Dedifferentiated amniotic fluid mesenchymal stem cell (primary cell): ENCODE measurements at regions not wholly inside any gene's neighbourhood (a gene's known extent, or its start where the extent isn't known, plus 50 kb on each side); places are given as distances from the start of the nearest gene placed in this dataset.
"Not testable (repeated sequence)": the region's sequence is repeated elsewhere in the genome, so short reads cannot be mapped to it uniquely, and the experiment has no call there.

ENCODE experiments used
- DNase-seq: peaks from one replicate; pipeline ENCODE4 v3.0.0-alpha.2; 2016; ENCODE audit errors: extremely low spot score

- no peak for DNase-seq
These were observed 1264.5 kb upstream of the PHF14 start for GRCh38 chr7:9709216-9709615.

- DNase-seq = no peak
These were observed 1262.3 kb upstream of the PHF14 start for GRCh38 chr7:9711259-9711918.

- no peak for DNase-seq
These were observed 1255.5 kb upstream of the PHF14 start for GRCh38 chr7:9718071-9718661.

- no peak for DNase-seq
These were observed 1254.4 kb upstream of the PHF14 start for GRCh38 chr7:9719303-9719702.

- DNase-seq = no peak
These were observed 1254.0 kb upstream of the PHF14 start for GRCh38 chr7:9719721-9720120.

GRCh38 chr7:9725940-9726663, 1247.6 kb upstream of the PHF14 start:
- DNase-seq = not testable (repeated sequence)

GRCh38 chr7:9726811-9727210, 1246.9 kb upstream of the PHF14 start:
- not testable (repeated sequence) for DNase-seq

GRCh38 chr7:9727467-9727869, 1246.2 kb upstream of the PHF14 start:
- DNase-seq = not testable (repeated sequence)

GRCh38 chr7:9728014-9728657, 1245.5 kb upstream of the PHF14 start:
- not testable (repeated sequence) for DNase-seq

GRCh38 chr7:9752033-9752432, 1221.6 kb upstream of the PHF14 start:
- DNase-seq = no peak

- no peak for DNase-seq
These were observed 1212.4 kb upstream of the PHF14 start for GRCh38 chr7:9761224-9761623.

- DNase-seq = no peak
These were observed 1196.8 kb upstream of the PHF14 start for GRCh38 chr7:9776900-9777299.

GRCh38 chr7:9778367-9778766, 1195.3 kb upstream of the PHF14 start:
- DNase-seq = no peak

- DNase-seq = no peak
These were observed 1192.0 kb upstream of the PHF14 start for GRCh38 chr7:9781710-9782109.

GRCh38 chr7:9782275-9782674, 1191.4 kb upstream of the PHF14 start:
- DNase-seq = no peak

- no peak for DNase-seq
These were observed 1188.5 kb upstream of the PHF14 start for GRCh38 chr7:9785211-9785610.

- no peak for DNase-seq
These were observed 1177.4 kb upstream of the PHF14 start for GRCh38 chr7:9796241-9796640.

- no peak for DNase-seq
These were observed 1151.0 kb upstream of the PHF14 start for GRCh38 chr7:9822458-9823290.

- no peak for DNase-seq
These were observed 1138.5 kb upstream of the PHF14 start for GRCh38 chr7:9835199-9835598.

GRCh38 chr7:9836671-9837070, 1137.0 kb upstream of the PHF14 start:
- DNase-seq = no peak

- DNase-seq = no peak
These were observed 1131.4 kb upstream of the PHF14 start for GRCh38 chr7:9842301-9842700.

- no peak for DNase-seq
These were observed 1126.8 kb upstream of the PHF14 start for GRCh38 chr7:9846902-9847301.
